ENCODE measurements at regions not wholly inside any gene's neighbourhood (a gene's known extent, or its start where the extent isn't known, plus 50 kb on each side); places are given as distances from the start of the nearest gene placed in this dataset.

GRCh38 chr1:170460001-170460400, 72.0 kb upstream of the GORAB start:
- Histone ChIP-seq H3K9me3 (no peaks in the 10 kb centered on the region), H3K27ac (no peak overlapping the region), H3K4me1 (no peaks in the 10 kb centered on the region), H3K27me3 (no peaks in the 10 kb centered on the region), H3K36me3 (no peaks in the 10 kb centered on the region), H3K4me3 (no peak overlapping the region)
- no peak for DNase-seq
- WGBS, 2 donors, result 26 to 35% methylated on average over 2 of the region's 2 CpGs
- TF ChIP-seq POLR2A (IDR thresholded peaks at IDR 0.05) (no peak), CTCF (IDR thresholded peaks at IDR 0.05) (no peak)
- intact Hi-C loops (cut with DNase I), result no loop called here

DNA sequence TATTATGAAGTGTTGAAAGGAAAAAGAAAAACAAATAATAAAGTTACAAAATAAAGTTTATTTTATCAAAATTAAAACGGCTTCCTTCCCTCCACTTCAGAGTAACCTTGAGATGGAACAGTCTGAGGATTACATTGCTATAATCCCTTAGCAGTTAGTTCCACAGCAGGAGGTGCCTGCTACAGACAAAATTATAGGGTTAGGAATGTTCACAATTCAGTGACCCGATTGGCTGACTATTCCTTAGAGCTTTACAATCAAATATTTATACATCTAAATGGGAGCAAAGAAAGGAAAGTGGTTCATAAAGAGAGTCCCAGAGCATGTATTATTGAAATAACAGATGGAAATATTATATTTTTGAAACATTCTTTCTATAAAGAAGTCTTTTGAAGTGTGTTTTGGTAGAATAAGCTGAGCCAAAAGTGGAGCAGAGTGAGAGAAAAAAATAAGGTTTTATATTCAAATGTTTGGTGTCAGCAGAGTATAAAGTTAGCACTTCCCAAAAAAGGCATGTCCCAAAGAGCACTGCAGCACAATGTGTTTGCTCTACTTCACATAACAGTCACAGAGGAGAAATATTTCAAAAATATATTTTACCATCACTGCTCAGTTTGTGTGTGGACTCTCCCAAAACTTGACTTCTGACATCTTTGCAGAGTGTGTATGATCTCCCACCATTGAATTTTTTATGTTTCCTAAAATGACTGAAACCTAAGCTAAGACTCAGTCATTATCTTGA, 71.4 kb upstream of the GORAB start:
- no peak overlapping the region for H3K27ac ChIP-seq
- H3K36me3 ChIP-seq, result no peaks in the 10 kb centered on the region
- no peaks in the 10 kb centered on the region for H3K4me1 ChIP-seq
- H3K27me3 ChIP-seq, result no peaks in the 10 kb centered on the region
- 46% methylated on average over 2 of the region's 2 CpGs for WGBS, 2 donors
- intact Hi-C loops (cut with DNase I), result no loop called here
- no peak overlapping the region for H3K4me3 ChIP-seq
- DNase-seq, result no peak
- TF ChIP-seq POLR2A (IDR thresholded peaks at IDR 0.05), result no peak
- no peak for TF ChIP-seq CTCF (IDR thresholded peaks at IDR 0.05)
- H3K9me3 ChIP-seq, result no peaks in the 10 kb centered on the region

DNA sequence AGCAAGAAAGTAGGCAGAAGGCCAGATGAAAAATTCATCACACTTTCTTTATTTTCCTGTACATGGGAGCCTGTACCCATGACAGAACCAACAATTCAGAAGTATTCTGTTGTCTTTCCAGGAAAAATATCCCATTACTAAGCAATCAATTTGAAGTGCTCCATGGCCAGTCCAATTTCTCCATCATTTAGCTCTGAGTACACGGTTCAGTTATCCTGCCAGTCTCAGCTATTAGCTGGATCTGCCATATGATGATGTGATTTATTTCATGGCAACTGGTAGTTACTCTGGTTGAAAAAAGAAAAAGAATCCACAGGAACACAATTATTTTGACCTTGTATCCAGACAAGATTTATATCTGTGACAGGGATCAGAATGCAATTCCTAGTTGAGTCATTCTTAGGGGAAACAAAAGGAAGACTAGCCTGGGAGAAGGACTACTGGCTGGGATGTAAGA, 70.6 kb upstream of the GORAB start:
- Histone ChIP-seq H3K27me3 (no peaks in the 10 kb centered on the region), H3K9me3 (no peaks in the 10 kb centered on the region), H3K36me3 (no peaks in the 10 kb centered on the region), H3K4me1 (no peaks in the 10 kb centered on the region), H3K27ac (no peak overlapping the region), H3K4me3 (no peak overlapping the region)
- WGBS, 2 donors, result 76 to 100% methylated on average over 1 of the region's 1 CpG
- no peak for TF ChIP-seq CTCF (IDR thresholded peaks at IDR 0.05)
- TF ChIP-seq POLR2A (IDR thresholded peaks at IDR 0.05), result no peak
- DNase-seq, result no peak
- intact Hi-C loops (cut with DNase I), result no loop called here

DNA sequence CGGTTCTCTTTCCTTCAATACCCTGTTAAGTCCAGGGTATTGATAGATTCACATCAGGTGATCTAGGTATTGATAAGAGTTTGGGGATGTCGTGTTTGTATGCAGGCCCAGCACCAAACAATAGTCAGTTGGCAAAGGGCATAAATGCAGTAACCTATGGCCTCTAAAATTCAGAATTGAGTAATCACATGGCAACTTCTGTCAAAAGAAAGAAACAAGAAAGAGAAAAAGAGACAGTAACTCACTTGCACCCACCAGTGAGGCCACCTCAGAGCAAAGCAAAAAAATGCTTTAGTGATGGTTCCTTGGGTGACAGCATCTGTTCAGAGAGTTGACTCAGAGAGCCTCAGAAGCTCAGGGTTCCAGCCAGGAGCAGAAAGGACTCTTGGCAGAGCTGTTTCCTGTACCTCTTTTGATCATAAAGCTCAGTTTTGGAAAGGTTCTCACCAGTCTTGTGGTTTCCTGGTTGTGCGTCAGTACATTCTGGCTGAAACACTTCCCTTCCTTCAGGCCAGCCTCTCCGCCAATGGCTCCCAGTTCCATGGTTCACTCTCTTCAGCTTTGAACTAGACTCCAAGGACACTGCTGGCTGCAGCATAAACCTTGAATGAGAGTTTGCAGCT, 70.1 kb upstream of the GORAB start:
- 59 to 77% methylated on average over 4 of the region's 4 CpGs for WGBS, 2 donors
- no peak overlapping the region for H3K27ac ChIP-seq
- intact Hi-C loops (cut with DNase I), result no loop called here
- DNase-seq, result no peak
- H3K4me1 ChIP-seq, result no peaks in the 10 kb centered on the region
- H3K9me3 ChIP-seq, result no peaks in the 10 kb centered on the region
- H3K27me3 ChIP-seq, result no peaks in the 10 kb centered on the region
- H3K4me3 ChIP-seq, result no peak overlapping the region
- no peaks in the 10 kb centered on the region for H3K36me3 ChIP-seq
- no peak for TF ChIP-seq POLR2A (IDR thresholded peaks at IDR 0.05)
- no peak for TF ChIP-seq CTCF (IDR thresholded peaks at IDR 0.05)

GRCh38 chr1:170470121-170470520, 61.8 kb upstream of the GORAB start:
- no peak for TF ChIP-seq CTCF (IDR thresholded peaks at IDR 0.05)
- no peak for TF ChIP-seq POLR2A (IDR thresholded peaks at IDR 0.05)
- H3K4me1 ChIP-seq, result no peaks in the 10 kb centered on the region
- H3K9me3 ChIP-seq, result no peaks in the 10 kb centered on the region
- intact Hi-C loops (cut with DNase I), result no loop called here
- H3K36me3 ChIP-seq, result no peaks in the 10 kb centered on the region
- no peak for DNase-seq
- H3K27me3 ChIP-seq, result no peaks in the 10 kb centered on the region
- H3K4me3 ChIP-seq, result no peak overlapping the region
- WGBS, 2 donors, result 31 to 43% methylated on average over 1 of the region's 1 CpG
- no peak overlapping the region for H3K27ac ChIP-seq
